H1 (cell line): ENCODE measurements at regions not wholly inside any gene's neighbourhood (a gene's known extent, or its start where the extent isn't known, plus 50 kb on each side); places are given as distances from the start of the nearest gene placed in this dataset.

Experiments
- CTCF ChIP-seq, 3 experiments: IDR thresholded peaks; 1 replicate in 2 of 3; 2 replicates in 1 of 3; pipeline versions ENCODE4 v1.5.1 to v1.6.1; 2011; ENCODE audit warnings: low read length in 3 of 3, mild to moderate bottlenecking in 3 of 3, inconsistent platforms in 2 of 3, low read depth in 1 of 3, moderate library complexity in 1 of 3; ENCODE audit not compliant: insufficient read depth in 1 of 3; ENCODE audit errors: control extremely low read depth in 1 of 3
- POLR2A ChIP-seq, 2 experiments: IDR thresholded peaks; 1 replicate in 1 of 2; 2 replicates in 1 of 2; pipeline ENCODE4 v1.6.1; 2011; ENCODE audit warnings: low read depth in 2 of 2, low read length in 2 of 2, mild to moderate bottlenecking in 2 of 2; ENCODE audit errors: control extremely low read depth in 1 of 2

GRCh38 chr4:53913771-53914170 is 150.6 kb downstream of the CHIC2 start:
- TF ChIP-seq CTCF (IDR thresholded peaks at IDR 0.05; ENCODE audit: control extremely low read depth in 1 of 3, insufficient read depth in 1 of 3, low read depth in 1 of 3, low read length in 3 of 3) (no peak), POLR2A (IDR thresholded peaks at IDR 0.05; ENCODE audit: control extremely low read depth in 1 of 2, low read depth in 2 of 2, low read length in 2 of 2) (no peak)
